Kidney tubule cell (primary cell): ENCODE measurements at regions not wholly inside any gene's neighbourhood (a gene's known extent, or its start where the extent isn't known, plus 50 kb on each side); places are given as distances from the start of the nearest gene placed in this dataset.

Experiments used
- DNase-seq: peaks from one replicate; pipeline ENCODE4 v3.0.0-alpha.2; 2018; ENCODE audit warnings: low spot score

- DNase-seq, result no peak
Measured at GRCh38 chr13:112246731-112247470, 129.3 kb upstream of the SPACA7 start.

DNA sequence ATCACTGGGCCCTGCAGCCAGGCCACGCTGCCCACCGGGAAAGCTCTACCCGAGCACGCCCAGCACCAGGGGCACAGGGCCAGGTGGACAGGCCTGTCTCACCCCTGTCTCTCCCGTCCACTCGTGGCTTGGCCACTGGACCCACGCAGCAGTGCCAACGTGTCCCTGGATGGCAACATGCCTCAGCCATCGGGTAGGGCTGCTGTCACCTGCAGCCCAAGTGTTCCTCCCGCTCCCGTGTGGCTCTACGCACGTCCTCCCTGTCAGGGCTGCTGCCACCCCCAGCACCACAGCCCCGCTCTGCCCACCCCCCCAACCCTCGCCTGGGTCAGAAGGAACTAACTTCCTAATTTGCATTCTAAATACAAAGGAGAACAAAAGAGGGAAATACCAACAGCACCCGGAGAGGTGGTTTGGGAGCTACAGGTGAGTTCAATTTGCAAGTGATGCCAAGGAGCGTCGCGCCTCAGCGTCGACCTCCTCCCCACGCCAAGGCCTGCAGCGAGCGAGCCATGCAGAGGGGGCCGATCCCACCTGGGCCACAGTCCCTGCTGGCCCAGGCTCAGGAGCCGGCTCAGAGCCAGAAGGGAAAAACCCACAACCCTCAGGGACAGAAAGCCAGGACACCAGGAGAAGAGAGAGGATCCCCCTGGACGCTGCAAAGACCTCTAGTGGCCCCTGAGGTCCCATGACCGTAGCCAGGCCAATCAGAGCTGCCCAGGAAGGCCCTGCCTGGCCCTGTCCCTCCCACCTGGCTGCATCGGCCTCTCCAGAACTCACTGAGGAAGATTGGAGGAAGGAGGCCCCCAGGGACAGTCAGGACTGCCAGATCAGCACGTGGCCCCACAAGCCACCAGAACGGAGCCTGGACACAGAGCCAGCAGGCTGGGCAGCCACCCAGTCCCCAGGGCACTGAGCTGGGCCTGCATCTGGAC is 128.4 kb upstream of the SPACA7 start:
- DNase-seq, result no peak

DNA sequence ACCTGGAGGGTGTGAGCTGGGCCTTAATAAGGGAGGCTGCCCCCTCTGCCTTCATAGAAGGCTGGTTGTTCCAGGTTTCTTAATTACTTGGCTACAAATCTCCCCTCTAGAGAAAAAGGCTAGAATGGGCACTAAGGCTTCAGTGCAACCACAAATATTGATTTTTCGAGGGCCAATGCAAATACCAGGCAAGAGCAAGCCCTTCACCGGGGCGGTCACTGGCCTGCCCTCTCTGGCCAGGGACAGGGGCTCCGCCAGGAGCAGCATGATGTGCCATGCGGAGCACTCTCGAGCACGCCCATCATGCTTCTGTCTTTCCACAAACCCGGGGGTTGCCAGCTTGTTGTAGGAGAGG is 127.8 kb upstream of the SPACA7 start:
- DNase-seq, result no peak

- no peak for DNase-seq
Measured at GRCh38 chr13:112248862-112249592, 127.1 kb upstream of the SPACA7 start.

DNA sequence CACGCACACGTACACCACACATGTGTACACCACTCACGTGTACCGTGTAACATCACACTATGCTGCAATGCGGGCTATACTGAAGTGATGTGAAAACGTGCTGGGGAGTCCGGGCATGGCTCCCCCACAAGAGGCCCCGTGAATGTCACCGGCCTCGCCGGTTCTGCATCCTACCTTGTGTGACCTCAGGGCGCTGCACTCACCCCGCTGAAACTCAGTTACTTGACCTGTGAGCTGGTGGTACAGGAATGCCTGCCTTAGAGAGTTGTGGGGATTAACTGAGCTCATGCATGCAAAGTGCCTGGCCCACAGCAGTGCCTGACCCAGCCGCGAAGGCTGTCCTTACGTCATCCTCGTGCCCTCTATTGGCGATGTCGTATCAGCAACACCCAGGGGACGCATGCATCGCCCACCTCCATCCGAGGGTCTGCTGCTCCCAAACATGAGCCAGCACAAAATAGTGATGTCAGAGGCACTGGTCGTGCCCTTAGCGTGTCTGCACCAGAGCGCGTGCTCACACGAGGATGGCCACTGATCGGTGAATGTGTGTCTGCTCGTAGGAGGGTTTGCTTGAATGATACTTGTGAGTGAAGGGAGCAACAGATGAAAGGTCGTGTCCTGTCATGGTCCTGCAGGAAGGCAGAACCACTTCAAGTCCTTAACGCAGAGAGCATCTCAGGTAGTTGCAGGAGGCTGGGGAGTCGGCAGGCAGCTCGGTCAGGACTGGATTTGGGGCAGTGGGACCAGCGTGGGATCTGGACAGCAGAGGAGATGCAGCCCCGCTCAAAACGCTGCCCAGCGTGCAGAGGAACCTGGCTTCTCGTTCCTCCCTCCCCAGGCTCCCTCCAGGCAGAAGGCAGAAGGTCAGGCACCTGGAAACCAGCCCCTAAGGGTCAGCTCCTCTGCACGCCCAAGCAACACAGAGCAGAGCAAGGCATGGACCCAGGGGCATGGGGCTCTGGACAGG is 126.2 kb upstream of the SPACA7 start:
- no peak for DNase-seq

DNA sequence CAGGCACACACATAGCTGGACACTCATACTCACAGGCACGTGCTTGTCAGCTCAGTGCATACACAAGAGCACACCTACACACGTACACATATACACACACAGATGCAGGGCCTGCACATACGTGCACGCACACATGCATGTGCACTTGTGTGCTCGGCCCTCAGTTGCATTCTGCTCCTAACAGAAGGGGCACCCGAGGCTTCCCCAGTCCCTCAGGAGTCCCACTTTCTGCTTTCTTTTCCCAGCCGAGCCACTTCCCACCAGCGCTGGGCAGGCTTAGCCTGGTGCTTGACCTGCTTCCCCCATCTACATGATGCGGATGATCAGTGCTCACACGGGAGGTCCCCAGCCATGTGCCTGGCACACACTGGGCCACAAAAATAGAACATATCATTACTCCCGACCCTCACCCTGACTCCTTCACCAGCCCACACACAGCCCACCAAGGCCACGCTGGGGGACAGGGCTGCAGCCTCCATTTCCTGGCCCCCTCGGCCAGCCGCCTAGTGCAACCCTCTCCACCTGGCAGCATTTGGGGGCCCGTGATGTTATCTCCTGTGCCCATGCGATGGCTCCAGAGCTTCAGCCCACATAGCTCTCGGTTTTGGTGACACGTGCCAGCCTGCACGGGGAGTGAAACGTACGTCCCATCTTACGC is 125.2 kb upstream of the SPACA7 start:
- no peak for DNase-seq

GRCh38 chr13:112251930-112252585 is 124.1 kb upstream of the SPACA7 start:
- no peak for DNase-seq

- DNase-seq, result no peak
Measured at GRCh38 chr13:112252804-112253590, 123.2 kb upstream of the SPACA7 start.

GRCh38 chr13:112253631-112254030 is 122.5 kb upstream of the SPACA7 start:
- DNase-seq, result no peak

- no peak for DNase-seq
Measured at GRCh38 chr13:112254061-112254818, 121.9 kb upstream of the SPACA7 start.

DNA sequence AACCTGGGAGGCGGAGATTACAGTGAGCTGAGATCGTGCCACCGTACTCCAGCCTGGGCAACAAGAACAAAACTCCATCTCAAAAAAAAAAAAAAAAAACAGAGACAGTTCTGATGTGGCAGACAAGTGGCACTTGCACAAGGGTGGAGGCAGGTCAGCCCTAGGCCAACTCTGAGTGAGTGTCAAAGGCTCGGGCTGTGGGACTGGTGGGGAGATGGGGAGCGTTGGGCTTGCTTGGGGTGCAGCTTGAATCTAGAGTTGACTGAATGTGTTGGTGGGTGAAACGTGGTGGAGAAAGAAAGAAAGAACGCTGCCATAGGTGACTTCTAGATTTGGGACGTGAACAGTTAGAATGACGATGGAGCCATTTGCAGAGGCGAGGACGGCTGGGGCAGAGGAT is 121.3 kb upstream of the SPACA7 start:
- DNase-seq, result no peak

- no peak for DNase-seq
Measured at GRCh38 chr13:112255550-112256120, 120.5 kb upstream of the SPACA7 start.

DNA sequence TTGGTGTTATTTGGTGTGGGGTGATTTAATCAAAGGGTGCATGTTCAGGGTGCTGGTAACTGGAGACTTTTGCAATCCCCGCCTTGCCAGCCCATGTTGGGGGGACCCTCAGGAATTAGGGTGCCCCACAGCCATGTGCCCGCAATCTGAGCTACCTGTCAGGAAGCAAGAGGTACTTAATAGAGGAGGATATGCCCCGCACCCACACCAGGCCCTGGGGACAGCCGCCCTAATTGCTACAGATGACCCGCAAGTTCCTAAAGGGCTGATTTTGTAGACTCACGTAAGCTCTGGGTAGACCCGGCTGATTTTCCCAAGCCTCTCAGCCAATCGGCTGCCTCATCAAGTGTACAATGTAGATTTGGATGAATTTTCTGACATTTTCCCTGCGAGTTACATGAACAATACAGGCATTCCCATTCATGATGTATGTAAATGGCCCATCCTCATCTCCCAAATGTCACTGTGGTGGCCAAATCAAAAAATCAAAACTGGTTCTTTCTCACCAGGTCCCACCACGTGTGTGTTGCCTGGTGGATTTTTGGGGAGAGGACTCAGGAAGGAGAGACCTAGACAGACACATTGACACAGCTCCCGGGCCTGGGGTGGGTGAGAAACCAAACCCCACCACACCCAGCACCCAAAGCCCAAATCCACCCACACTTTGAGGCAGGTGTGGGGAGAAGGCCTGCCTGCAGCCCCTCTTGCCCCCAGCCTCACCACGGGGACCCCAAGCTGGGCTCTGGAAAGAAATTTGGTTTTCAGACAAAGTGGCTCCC is 119.2 kb upstream of the SPACA7 start:
- DNase-seq, result no peak

DNA sequence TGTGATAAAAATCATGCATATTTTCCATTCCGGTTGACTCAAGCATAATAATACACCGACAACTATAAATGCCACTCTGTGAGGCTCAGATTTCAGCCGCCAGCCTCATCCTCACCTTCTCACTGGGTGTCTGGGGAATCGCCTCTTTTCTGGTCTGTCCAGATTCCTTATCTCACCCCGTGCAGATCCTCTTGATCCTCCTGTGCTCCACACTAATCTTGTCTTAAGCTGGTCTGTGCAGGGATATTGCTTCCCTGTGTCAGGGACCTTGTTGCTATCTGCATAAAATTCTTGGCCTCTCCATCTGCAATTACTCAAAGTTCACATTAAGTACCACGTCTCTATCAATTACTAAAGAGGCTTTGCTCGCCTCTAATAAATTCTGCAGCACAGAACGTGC is 116.6 kb upstream of the SPACA7 start:
- no peak for DNase-seq

DNA sequence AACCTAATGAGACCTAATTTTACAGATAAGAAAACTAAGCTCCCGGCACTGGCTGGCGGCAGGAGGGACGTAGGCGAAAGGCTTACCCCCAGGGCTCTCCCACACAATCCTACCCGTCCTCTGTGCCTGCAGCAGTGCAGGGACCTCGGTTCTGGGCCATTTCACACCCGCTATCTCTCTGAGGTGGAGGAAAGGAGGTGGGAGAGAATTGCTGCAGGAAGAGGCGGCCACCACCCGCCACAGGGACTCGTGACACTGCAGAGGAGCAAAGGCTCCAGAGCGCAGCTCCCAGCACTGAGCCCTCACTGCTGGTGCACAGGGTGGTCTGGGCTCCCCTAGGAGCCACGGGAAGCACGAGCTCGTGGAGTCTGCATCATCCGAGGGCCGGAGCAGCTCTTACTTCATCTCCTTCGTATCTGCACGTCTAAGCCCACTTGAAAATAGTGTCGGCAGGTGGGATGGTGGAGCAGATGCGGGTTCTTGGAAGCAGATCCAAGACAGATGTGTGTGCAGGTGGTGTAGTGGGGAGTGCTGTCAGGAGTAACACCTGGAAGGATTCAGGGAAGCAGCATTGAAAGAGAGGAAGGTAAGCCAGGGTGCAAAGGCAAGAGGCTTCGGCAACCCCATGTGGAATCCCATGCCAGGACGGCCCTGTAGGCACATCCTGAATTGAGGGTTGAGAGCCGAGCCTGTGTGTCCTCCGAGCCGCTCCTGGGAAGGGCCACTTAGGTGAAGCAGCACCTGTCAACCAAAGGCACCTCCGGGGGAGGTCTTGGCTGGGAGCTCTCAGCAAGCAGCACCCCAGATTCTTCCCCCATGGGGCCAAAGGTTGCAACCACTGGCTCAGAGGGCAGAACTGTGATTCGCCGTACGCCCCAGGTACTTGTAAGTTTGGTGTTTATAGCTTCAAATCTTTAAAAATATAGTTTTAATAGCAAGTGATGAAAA is 115.8 kb upstream of the SPACA7 start:
- DNase-seq, result no peak

DNA sequence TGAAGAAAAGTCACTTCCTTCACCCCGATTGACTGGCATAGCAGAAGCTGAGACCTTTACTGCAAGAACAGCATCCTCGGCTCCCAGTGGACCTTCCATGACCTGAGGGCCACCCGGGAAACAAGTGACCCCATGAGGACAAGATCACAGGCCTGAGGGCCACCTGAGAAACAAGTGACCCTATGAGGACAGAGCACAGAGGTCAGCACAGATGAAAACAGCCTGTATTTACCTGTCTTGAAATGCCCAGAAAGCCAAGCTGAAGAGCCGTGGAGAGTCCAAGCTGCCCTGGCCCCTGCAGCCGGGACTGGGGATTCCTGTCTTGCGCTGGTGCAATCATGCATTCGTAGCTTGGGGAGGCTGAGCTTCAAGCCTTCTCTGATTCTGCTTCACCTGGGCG is 114.2 kb upstream of the SPACA7 start:
- no peak for DNase-seq

GRCh38 chr13:112263152-112263551 is 113.0 kb upstream of the SPACA7 start:
- DNase-seq, result no peak
